HEK293 (cell line): ENCODE measurements at regions not wholly inside any gene's neighbourhood (a gene's known extent, or its start where the extent isn't known, plus 50 kb on each side); places are given as distances from the start of the nearest gene placed in this dataset.

Source experiments
- GLIS1 ChIP-seq: fragments of 450-650 bp; formaldehyde crosslinking; IDR thresholded peaks from 2 replicates; pipeline ENCODE4 v1.5.1; 2016; ENCODE audit warnings: missing biosample characterization, missing genetic modification characterization
- GLIS2 ChIP-seq: fragments of 450-650 bp; formaldehyde crosslinking; IDR thresholded peaks from 2 replicates; pipeline ENCODE4 v1.5.1; 2016; ENCODE audit warnings: missing biosample characterization, missing genetic modification characterization
- ZBTB21 ChIP-seq: fragments of 450-650 bp; formaldehyde crosslinking; IDR thresholded peaks from 2 replicates; pipeline ENCODE4 v1.5.1; 2017; ENCODE audit warnings: missing biosample characterization, missing genetic modification characterization
- ZNF114 ChIP-seq: fragments of 450-650 bp; formaldehyde crosslinking; IDR thresholded peaks from 2 replicates; pipeline ENCODE4 v1.5.0; 2017; ENCODE audit warnings: missing biosample characterization, missing genetic modification characterization
- ZNF426 ChIP-seq: fragments of 450-650 bp; formaldehyde crosslinking; IDR thresholded peaks from 2 replicates; pipeline ENCODE4 v1.5.1; 2017; ENCODE audit warnings: missing biosample characterization, missing genetic modification characterization, mild to moderate bottlenecking, inconsistent platforms, moderate library complexity
- ZNF560 ChIP-seq: fragments of 450-650 bp; formaldehyde crosslinking; IDR thresholded peaks from 2 replicates; pipeline ENCODE4 v1.5.1; 2017; ENCODE audit warnings: missing biosample characterization, missing genetic modification characterization, borderline replicate concordance
- ZNF600 ChIP-seq: fragments of 450-650 bp; formaldehyde crosslinking; IDR thresholded peaks from 2 replicates; pipeline ENCODE4 v1.5.1; 2016; ENCODE audit warnings: missing biosample characterization, missing genetic modification characterization
- ZNF629 ChIP-seq: fragments of 450-650 bp; formaldehyde crosslinking; IDR thresholded peaks from 2 replicates; pipeline ENCODE4 v1.5.1; 2017; ENCODE audit warnings: missing biosample characterization, missing genetic modification characterization
- ZNF791 ChIP-seq: fragments of 450-650 bp; formaldehyde crosslinking; IDR thresholded peaks from 2 replicates; pipeline ENCODE4 v1.5.1; 2016; ENCODE audit warnings: missing biosample characterization, missing genetic modification characterization
- ZSCAN23 ChIP-seq: fragments of 450-650 bp; formaldehyde crosslinking; IDR thresholded peaks from 2 replicates; pipeline ENCODE4 v1.5.1; 2016; ENCODE audit warnings: missing biosample characterization, missing genetic modification characterization
- TF ChIP-seq, protein P1 (sequence below): fragments of 450-650 bp; formaldehyde crosslinking; IDR thresholded peaks from 2 replicates; pipeline ENCODE4 v1.5.1; 2016; ENCODE audit warnings: missing biosample characterization, missing genetic modification characterization
- TF ChIP-seq, protein P2 (sequence below): IDR thresholded peaks from 2 replicates; pipeline ENCODE4 v1.6.1; 2011; ENCODE audit warnings: mild to moderate bottlenecking, low read depth, low read length, borderline replicate concordance
- TF ChIP-seq, protein P3 (sequence below): fragments of 450-650 bp; formaldehyde crosslinking; IDR thresholded peaks from 2 replicates; pipeline ENCODE4 v1.5.1; 2016; ENCODE audit warnings: missing biosample characterization, missing genetic modification characterization
- TF ChIP-seq, protein P4 (sequence below): fragments of 450-650 bp; formaldehyde crosslinking; IDR thresholded peaks from 2 replicates; pipeline ENCODE4 v1.5.1; 2016; ENCODE audit warnings: missing biosample characterization, missing genetic modification characterization, borderline replicate concordance
- TF ChIP-seq, protein P5 (sequence below): fragments of 450-650 bp; formaldehyde crosslinking; IDR thresholded peaks from 2 replicates; pipeline ENCODE4 v1.5.1; 2016; ENCODE audit warnings: missing biosample characterization, missing genetic modification characterization
- TF ChIP-seq, protein P6 (sequence below): fragments of 450-650 bp; formaldehyde crosslinking; IDR thresholded peaks from 2 replicates; pipeline ENCODE4 v1.5.1; 2016; ENCODE audit warnings: missing biosample characterization, missing genetic modification characterization, low read depth
- TF ChIP-seq, protein P7 (sequence below): fragments of 450-650 bp; formaldehyde crosslinking; IDR thresholded peaks from 2 replicates; pipeline ENCODE4 v1.5.1; 2017; ENCODE audit warnings: missing biosample characterization, missing genetic modification characterization
- TF ChIP-seq, protein P8 (sequence below): fragments of 450-650 bp; formaldehyde crosslinking; optimal IDR thresholded peaks from 2 replicates; pipeline ENCODE3; 2016; ENCODE audit warnings: missing biosample characterization, mild to moderate bottlenecking, missing genetic modification characterization
- TF ChIP-seq, protein P9 (sequence below): fragments of 450-650 bp; formaldehyde crosslinking; IDR thresholded peaks from 2 replicates; pipeline ENCODE4 v1.5.1; 2016; ENCODE audit warnings: missing biosample characterization, missing genetic modification characterization

DNA sequence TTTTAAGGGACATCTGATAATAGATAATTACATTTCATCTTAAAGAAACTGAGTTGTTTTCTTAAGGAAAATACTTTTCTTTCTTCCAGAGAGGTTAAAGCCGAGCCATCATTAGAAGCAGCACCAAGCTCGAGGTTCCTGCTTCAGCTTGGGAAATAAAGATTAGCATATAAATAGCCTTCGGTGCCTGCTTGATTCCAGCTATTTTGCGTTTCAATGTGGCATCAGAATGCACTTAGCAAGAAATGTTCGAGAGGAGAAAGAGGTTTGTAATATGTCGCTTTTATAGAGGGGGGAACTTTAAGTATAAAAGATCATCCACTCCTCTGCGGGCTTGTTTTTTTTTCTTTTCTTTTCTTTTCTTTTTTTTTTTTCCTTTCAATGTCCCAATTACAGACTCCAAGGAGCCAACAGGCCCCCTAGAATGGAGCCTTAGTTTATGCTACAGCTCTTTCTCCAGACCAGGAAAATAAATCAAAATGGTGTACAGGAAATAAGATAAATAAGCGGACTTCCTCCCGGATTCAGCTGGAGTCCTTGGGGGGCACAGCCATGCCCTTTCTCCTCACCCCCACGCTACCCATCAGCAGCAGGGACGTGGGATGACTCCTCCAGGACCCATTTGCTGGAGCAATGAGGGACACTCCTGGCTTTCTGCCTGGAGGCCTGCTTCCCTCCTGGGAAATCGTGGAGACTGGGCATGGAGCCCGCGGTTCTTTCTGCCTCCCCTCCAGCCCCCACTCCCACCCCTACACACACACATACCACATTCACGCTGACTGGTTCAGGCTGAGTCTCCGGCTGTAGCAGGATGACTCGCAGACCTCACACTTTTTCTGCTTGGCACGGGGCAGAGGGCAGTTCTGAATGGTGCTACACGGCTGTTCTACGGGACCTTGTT lies 131.6 kb downstream of the RRAGC start (continued):
- TF ChIP-seq ZNF560 (tag by site-specific recombination) (no peak), ZNF114 (no peak), ZSCAN23 (tag by site-specific recombination) (no peak), ZBTB21 (tag by site-specific recombination) (no peak), ZNF426 (tag by site-specific recombination) (no peak), ZNF600 (peak; percentile 68), GLIS2 (tag by site-specific recombination) (peak; percentile 67), ZNF791 (tag by site-specific recombination) (no peak), ZNF629 (peak; percentile 22; the same call in 1 of the 2 replicates), GLIS1 (tag by site-specific recombination) (0 out of 2 replicates have a peak, but pooled peaks have one; percentile 35)
- TF ChIP-seq, protein P1, sequence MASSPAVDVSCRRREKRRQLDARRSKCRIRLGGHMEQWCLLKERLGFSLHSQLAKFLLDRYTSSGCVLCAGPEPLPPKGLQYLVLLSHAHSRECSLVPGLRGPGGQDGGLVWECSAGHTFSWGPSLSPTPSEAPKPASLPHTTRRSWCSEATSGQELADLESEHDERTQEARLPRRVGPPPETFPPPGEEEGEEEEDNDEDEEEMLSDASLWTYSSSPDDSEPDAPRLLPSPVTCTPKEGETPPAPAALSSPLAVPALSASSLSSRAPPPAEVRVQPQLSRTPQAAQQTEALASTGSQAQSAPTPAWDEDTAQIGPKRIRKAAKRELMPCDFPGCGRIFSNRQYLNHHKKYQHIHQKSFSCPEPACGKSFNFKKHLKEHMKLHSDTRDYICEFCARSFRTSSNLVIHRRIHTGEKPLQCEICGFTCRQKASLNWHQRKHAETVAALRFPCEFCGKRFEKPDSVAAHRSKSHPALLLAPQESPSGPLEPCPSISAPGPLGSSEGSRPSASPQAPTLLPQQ (tag by site-specific recombination), result 0 out of 2 replicates have a peak, but pooled peaks have one; percentile 47
- TF ChIP-seq, protein P2, sequence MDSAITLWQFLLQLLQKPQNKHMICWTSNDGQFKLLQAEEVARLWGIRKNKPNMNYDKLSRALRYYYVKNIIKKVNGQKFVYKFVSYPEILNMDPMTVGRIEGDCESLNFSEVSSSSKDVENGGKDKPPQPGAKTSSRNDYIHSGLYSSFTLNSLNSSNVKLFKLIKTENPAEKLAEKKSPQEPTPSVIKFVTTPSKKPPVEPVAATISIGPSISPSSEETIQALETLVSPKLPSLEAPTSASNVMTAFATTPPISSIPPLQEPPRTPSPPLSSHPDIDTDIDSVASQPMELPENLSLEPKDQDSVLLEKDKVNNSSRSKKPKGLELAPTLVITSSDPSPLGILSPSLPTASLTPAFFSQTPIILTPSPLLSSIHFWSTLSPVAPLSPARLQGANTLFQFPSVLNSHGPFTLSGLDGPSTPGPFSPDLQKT, result no peak
- TF ChIP-seq, protein P3, sequence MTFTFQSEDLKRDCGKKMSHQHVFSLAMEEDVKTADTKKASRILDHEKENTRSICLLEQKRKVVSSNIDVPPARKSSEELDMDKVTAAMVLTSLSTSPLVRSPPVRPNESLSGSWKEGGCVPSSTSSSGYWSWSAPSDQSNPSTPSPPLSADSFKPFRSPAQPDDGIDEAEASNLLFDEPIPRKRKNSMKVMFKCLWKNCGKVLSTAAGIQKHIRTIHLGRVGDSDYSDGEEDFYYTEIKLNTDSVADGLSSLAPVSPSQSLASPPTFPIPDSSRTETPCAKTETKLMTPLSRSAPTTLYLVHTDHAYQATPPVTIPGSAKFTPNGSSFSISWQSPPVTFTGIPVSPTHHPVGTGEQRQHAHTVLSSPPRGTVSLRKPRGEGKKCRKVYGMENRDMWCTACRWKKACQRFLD (tag by site-specific recombination), result no peak
- TF ChIP-seq, protein P4, sequence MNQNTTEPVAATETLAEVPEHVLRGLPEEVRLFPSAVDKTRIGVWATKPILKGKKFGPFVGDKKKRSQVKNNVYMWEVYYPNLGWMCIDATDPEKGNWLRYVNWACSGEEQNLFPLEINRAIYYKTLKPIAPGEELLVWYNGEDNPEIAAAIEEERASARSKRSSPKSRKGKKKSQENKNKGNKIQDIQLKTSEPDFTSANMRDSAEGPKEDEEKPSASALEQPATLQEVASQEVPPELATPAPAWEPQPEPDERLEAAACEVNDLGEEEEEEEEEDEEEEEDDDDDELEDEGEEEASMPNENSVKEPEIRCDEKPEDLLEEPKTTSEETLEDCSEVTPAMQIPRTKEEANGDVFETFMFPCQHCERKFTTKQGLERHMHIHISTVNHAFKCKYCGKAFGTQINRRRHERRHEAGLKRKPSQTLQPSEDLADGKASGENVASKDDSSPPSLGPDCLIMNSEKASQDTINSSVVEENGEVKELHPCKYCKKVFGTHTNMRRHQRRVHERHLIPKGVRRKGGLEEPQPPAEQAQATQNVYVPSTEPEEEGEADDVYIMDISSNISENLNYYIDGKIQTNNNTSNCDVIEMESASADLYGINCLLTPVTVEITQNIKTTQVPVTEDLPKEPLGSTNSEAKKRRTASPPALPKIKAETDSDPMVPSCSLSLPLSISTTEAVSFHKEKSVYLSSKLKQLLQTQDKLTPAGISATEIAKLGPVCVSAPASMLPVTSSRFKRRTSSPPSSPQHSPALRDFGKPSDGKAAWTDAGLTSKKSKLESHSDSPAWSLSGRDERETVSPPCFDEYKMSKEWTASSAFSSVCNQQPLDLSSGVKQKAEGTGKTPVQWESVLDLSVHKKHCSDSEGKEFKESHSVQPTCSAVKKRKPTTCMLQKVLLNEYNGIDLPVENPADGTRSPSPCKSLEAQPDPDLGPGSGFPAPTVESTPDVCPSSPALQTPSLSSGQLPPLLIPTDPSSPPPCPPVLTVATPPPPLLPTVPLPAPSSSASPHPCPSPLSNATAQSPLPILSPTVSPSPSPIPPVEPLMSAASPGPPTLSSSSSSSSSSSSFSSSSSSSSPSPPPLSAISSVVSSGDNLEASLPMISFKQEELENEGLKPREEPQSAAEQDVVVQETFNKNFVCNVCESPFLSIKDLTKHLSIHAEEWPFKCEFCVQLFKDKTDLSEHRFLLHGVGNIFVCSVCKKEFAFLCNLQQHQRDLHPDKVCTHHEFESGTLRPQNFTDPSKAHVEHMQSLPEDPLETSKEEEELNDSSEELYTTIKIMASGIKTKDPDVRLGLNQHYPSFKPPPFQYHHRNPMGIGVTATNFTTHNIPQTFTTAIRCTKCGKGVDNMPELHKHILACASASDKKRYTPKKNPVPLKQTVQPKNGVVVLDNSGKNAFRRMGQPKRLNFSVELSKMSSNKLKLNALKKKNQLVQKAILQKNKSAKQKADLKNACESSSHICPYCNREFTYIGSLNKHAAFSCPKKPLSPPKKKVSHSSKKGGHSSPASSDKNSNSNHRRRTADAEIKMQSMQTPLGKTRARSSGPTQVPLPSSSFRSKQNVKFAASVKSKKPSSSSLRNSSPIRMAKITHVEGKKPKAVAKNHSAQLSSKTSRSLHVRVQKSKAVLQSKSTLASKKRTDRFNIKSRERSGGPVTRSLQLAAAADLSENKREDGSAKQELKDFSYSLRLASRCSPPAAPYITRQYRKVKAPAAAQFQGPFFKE (tag by site-specific recombination), result no peak
- TF ChIP-seq, protein P5, sequence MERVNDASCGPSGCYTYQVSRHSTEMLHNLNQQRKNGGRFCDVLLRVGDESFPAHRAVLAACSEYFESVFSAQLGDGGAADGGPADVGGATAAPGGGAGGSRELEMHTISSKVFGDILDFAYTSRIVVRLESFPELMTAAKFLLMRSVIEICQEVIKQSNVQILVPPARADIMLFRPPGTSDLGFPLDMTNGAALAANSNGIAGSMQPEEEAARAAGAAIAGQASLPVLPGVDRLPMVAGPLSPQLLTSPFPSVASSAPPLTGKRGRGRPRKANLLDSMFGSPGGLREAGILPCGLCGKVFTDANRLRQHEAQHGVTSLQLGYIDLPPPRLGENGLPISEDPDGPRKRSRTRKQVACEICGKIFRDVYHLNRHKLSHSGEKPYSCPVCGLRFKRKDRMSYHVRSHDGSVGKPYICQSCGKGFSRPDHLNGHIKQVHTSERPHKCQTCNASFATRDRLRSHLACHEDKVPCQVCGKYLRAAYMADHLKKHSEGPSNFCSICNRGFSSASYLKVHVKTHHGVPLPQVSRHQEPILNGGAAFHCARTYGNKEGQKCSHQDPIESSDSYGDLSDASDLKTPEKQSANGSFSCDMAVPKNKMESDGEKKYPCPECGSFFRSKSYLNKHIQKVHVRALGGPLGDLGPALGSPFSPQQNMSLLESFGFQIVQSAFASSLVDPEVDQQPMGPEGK, result peak; percentile 87
- TF ChIP-seq, protein P6, sequence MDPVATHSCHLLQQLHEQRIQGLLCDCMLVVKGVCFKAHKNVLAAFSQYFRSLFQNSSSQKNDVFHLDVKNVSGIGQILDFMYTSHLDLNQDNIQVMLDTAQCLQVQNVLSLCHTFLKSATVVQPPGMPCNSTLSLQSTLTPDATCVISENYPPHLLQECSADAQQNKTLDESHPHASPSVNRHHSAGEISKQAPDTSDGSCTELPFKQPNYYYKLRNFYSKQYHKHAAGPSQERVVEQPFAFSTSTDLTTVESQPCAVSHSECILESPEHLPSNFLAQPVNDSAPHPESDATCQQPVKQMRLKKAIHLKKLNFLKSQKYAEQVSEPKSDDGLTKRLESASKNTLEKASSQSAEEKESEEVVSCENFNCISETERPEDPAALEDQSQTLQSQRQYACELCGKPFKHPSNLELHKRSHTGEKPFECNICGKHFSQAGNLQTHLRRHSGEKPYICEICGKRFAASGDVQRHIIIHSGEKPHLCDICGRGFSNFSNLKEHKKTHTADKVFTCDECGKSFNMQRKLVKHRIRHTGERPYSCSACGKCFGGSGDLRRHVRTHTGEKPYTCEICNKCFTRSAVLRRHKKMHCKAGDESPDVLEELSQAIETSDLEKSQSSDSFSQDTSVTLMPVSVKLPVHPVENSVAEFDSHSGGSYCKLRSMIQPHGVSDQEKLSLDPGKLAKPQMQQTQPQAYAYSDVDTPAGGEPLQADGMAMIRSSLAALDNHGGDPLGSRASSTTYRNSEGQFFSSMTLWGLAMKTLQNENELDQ, result no peak
- TF ChIP-seq, protein P7, sequence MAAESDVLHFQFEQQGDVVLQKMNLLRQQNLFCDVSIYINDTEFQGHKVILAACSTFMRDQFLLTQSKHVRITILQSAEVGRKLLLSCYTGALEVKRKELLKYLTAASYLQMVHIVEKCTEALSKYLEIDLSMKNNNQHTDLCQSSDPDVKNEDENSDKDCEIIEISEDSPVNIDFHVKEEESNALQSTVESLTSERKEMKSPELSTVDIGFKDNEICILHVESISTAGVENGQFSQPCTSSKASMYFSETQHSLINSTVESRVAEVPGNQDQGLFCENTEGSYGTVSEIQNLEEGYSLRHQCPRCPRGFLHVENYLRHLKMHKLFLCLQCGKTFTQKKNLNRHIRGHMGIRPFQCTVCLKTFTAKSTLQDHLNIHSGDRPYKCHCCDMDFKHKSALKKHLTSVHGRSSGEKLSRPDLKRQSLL (tag by site-specific recombination), result no peak
- TF ChIP-seq, protein P8, sequence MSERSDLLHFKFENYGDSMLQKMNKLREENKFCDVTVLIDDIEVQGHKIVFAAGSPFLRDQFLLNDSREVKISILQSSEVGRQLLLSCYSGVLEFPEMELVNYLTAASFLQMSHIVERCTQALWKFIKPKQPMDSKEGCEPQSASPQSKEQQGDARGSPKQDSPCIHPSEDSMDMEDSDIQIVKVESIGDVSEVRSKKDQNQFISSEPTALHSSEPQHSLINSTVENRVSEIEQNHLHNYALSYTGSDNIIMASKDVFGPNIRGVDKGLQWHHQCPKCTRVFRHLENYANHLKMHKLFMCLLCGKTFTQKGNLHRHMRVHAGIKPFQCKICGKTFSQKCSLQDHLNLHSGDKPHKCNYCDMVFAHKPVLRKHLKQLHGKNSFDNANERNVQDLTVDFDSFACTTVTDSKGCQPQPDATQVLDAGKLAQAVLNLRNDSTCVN, result no peak
- TF ChIP-seq, protein P9, sequence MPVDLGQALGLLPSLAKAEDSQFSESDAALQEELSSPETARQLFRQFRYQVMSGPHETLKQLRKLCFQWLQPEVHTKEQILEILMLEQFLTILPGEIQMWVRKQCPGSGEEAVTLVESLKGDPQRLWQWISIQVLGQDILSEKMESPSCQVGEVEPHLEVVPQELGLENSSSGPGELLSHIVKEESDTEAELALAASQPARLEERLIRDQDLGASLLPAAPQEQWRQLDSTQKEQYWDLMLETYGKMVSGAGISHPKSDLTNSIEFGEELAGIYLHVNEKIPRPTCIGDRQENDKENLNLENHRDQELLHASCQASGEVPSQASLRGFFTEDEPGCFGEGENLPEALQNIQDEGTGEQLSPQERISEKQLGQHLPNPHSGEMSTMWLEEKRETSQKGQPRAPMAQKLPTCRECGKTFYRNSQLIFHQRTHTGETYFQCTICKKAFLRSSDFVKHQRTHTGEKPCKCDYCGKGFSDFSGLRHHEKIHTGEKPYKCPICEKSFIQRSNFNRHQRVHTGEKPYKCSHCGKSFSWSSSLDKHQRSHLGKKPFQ (tag by site-specific recombination), result no peak
